ENCODE measurements at regions not wholly inside any gene's neighbourhood (a gene's known extent, or its start where the extent isn't known, plus 50 kb on each side); places are given as distances from the start of the nearest gene placed in this dataset.

GRCh38 chr11:20221566-20221965 lies 61.3 kb upstream of the DBX1 start:
- Histone ChIP-seq H3K4me3 (no peak overlapping the region), H3K36me3 (no peaks in the 10 kb centered on the region), H3K4me1 (ENCODE audit: low read depth) (no peaks in the 10 kb centered on the region), H3K27me3 (peaks cover 87% of the 10 kb centered on the region), H3K27ac (no peak overlapping the region), H3K9me3 (ENCODE audit: low read depth) (no peaks in the 10 kb centered on the region)
- no peak for TF ChIP-seq CTCF (IDR thresholded peaks at IDR 0.05; ENCODE audit: low read depth, low read length)
- DNase-seq (ENCODE audit: low read depth in 1 of 2, low spot score in 1 of 2), result no peak

- Histone ChIP-seq H3K4me3 (no peak overlapping the region), H3K4me1 (ENCODE audit: low read depth) (no peaks in the 10 kb centered on the region), H3K27ac (no peak overlapping the region), H3K27me3 (peaks cover 97% of the 10 kb centered on the region), H3K36me3 (no peaks in the 10 kb centered on the region), H3K9me3 (ENCODE audit: low read depth) (no peaks in the 10 kb centered on the region)
- DNase-seq (ENCODE audit: low read depth in 1 of 2, low spot score in 1 of 2), result no peak
- no peak for TF ChIP-seq CTCF (IDR thresholded peaks at IDR 0.05; ENCODE audit: low read depth, low read length)
These were observed 53.5 kb upstream of the DBX1 start for GRCh38 chr11:20213790-20214189.

GRCh38 chr11:20211691-20212090 lies 51.4 kb upstream of the DBX1 start:
- Histone ChIP-seq H3K27ac (no peak overlapping the region), H3K27me3 (peaks cover 97% of the 10 kb centered on the region), H3K36me3 (no peaks in the 10 kb centered on the region), H3K4me1 (ENCODE audit: low read depth) (no peaks in the 10 kb centered on the region), H3K4me3 (no peak overlapping the region), H3K9me3 (ENCODE audit: low read depth) (no peaks in the 10 kb centered on the region)
- no peak for DNase-seq (ENCODE audit: low read depth in 1 of 2, low spot score in 1 of 2)
- TF ChIP-seq CTCF (IDR thresholded peaks at IDR 0.05; ENCODE audit: low read depth, low read length), result no peak
